Hematopoietic multipotent progenitor cell treated with erythropoietin and hydrocortisone succinate and interleukin-3 and kit ligand, for 8 days (in vitro differentiated cells): ENCODE measurements at regions not wholly inside any gene's neighbourhood (a gene's known extent, or its start where the extent isn't known, plus 50 kb on each side); places are given as distances from the start of the nearest gene placed in this dataset.
"Not testable (repeated sequence)": the region's sequence is repeated elsewhere in the genome, so short reads cannot be mapped to it uniquely, and the experiment has no call there.

Source experiments
- DNase-seq: peaks from one replicate; pipeline ENCODE4 v3.0.0-alpha.2; 2015

GRCh38 chr9:18036422-18037187 is 437.3 kb upstream of the ADAMTSL1 start:
- DNase-seq = no peak

GRCh38 chr9:18037981-18038380 is 436.0 kb upstream of the ADAMTSL1 start:
- no peak for DNase-seq

- no peak for DNase-seq
These were observed 433.6 kb upstream of the ADAMTSL1 start for GRCh38 chr9:18040327-18040726.

- no peak for DNase-seq
These were observed 430.0 kb upstream of the ADAMTSL1 start for GRCh38 chr9:18043978-18044377.

GRCh38 chr9:18045326-18045725 is 428.6 kb upstream of the ADAMTSL1 start:
- no peak for DNase-seq

GRCh38 chr9:18046068-18046467 is 427.9 kb upstream of the ADAMTSL1 start:
- no peak for DNase-seq

GRCh38 chr9:18051638-18052037 is 422.3 kb upstream of the ADAMTSL1 start:
- no peak for DNase-seq

- no peak for DNase-seq
These were observed 421.9 kb upstream of the ADAMTSL1 start for GRCh38 chr9:18052060-18052459.

GRCh38 chr9:18056269-18056992 is 417.5 kb upstream of the ADAMTSL1 start:
- no peak for DNase-seq

GRCh38 chr9:18056993-18057369 is 417.0 kb upstream of the ADAMTSL1 start:
- no peak for DNase-seq

GRCh38 chr9:18058564-18059442 is 415.1 kb upstream of the ADAMTSL1 start:
- DNase-seq = no peak

- DNase-seq = no peak
These were observed 414.5 kb upstream of the ADAMTSL1 start for GRCh38 chr9:18059447-18059846.

- no peak for DNase-seq
These were observed 413.6 kb upstream of the ADAMTSL1 start for GRCh38 chr9:18060269-18060934.

GRCh38 chr9:18061332-18061731 is 412.6 kb upstream of the ADAMTSL1 start:
- DNase-seq = no peak

GRCh38 chr9:18061856-18062255 is 412.1 kb upstream of the ADAMTSL1 start:
- DNase-seq = no peak

- DNase-seq = no peak
These were observed 410.0 kb upstream of the ADAMTSL1 start for GRCh38 chr9:18063856-18064390.

GRCh38 chr9:18066608-18067007 is 407.3 kb upstream of the ADAMTSL1 start:
- not testable (repeated sequence) for DNase-seq

GRCh38 chr9:18067548-18068120 is 406.3 kb upstream of the ADAMTSL1 start:
- DNase-seq = no peak

GRCh38 chr9:18068900-18069299 is 405.1 kb upstream of the ADAMTSL1 start:
- no peak for DNase-seq

GRCh38 chr9:18071651-18072060 is 402.3 kb upstream of the ADAMTSL1 start:
- DNase-seq = no peak

- no peak for DNase-seq
These were observed 401.0 kb upstream of the ADAMTSL1 start for GRCh38 chr9:18073002-18073401.

- DNase-seq = no peak
These were observed 399.9 kb upstream of the ADAMTSL1 start for GRCh38 chr9:18074041-18074440.
